Panc1 (cell line): ENCODE measurements at regions not wholly inside any gene's neighbourhood (a gene's known extent, or its start where the extent isn't known, plus 50 kb on each side); places are given as distances from the start of the nearest gene placed in this dataset.

ENCODE experiments used
- TF ChIP-seq, protein P1 (sequence below): fragments of 450-650 bp; IDR thresholded peaks from 2 replicates; pipeline ENCODE4 v1.5.1; 2017; ENCODE audit warnings: mild to moderate bottlenecking
- TF ChIP-seq, protein P2 (sequence below), 2 experiments: IDR thresholded peaks; 2 replicates each; pipeline ENCODE4 v1.6.1; 2011 to 2012; ENCODE audit warnings: low read depth in 2 of 2, control low read depth in 1 of 2, low read length in 1 of 2, mild to moderate bottlenecking in 1 of 2, moderate library complexity in 1 of 2; ENCODE audit not compliant: insufficient read depth in 1 of 2

DNA sequence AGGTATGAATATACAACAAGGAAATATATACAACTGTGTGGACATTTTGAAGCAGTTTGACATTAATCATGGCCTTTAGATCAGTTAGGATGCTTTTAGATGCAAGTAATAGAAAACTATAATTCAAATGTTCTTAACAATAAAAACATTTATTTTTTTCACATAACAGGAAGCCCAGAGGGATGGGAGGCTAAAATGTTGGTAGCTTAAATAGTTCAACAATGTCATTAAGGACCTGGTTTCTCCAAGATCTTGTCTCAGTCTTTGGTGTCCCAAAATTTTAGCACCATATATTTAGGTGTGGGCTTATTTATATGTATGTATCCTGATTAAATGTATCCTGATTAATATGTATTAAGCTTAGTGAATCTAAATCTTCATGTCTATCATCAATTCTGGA lies 292.4 kb downstream of the NUAK1 start:
- TF ChIP-seq, protein P1, sequence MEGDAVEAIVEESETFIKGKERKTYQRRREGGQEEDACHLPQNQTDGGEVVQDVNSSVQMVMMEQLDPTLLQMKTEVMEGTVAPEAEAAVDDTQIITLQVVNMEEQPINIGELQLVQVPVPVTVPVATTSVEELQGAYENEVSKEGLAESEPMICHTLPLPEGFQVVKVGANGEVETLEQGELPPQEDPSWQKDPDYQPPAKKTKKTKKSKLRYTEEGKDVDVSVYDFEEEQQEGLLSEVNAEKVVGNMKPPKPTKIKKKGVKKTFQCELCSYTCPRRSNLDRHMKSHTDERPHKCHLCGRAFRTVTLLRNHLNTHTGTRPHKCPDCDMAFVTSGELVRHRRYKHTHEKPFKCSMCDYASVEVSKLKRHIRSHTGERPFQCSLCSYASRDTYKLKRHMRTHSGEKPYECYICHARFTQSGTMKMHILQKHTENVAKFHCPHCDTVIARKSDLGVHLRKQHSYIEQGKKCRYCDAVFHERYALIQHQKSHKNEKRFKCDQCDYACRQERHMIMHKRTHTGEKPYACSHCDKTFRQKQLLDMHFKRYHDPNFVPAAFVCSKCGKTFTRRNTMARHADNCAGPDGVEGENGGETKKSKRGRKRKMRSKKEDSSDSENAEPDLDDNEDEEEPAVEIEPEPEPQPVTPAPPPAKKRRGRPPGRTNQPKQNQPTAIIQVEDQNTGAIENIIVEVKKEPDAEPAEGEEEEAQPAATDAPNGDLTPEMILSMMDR: no peak
- TF ChIP-seq, protein P2, sequence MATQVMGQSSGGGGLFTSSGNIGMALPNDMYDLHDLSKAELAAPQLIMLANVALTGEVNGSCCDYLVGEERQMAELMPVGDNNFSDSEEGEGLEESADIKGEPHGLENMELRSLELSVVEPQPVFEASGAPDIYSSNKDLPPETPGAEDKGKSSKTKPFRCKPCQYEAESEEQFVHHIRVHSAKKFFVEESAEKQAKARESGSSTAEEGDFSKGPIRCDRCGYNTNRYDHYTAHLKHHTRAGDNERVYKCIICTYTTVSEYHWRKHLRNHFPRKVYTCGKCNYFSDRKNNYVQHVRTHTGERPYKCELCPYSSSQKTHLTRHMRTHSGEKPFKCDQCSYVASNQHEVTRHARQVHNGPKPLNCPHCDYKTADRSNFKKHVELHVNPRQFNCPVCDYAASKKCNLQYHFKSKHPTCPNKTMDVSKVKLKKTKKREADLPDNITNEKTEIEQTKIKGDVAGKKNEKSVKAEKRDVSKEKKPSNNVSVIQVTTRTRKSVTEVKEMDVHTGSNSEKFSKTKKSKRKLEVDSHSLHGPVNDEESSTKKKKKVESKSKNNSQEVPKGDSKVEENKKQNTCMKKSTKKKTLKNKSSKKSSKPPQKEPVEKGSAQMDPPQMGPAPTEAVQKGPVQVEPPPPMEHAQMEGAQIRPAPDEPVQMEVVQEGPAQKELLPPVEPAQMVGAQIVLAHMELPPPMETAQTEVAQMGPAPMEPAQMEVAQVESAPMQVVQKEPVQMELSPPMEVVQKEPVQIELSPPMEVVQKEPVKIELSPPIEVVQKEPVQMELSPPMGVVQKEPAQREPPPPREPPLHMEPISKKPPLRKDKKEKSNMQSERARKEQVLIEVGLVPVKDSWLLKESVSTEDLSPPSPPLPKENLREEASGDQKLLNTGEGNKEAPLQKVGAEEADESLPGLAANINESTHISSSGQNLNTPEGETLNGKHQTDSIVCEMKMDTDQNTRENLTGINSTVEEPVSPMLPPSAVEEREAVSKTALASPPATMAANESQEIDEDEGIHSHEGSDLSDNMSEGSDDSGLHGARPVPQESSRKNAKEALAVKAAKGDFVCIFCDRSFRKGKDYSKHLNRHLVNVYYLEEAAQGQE (IDR thresholded peaks at IDR 0.05; ENCODE audit: insufficient read depth in 1 of 2, low read depth in 2 of 2, low read length in 1 of 2): no peak
